NCI-H1417 (cell line): ENCODE measurements at regions not wholly inside any gene's neighbourhood (a gene's known extent, or its start where the extent isn't known, plus 50 kb on each side); places are given as distances from the start of the nearest gene placed in this dataset.

Source experiments
- DNase-seq, 3 experiments: peaks; one replicate each; lab custom pipeline; 2025; lab: John Stamatoyannopoulos, UW

DNA sequence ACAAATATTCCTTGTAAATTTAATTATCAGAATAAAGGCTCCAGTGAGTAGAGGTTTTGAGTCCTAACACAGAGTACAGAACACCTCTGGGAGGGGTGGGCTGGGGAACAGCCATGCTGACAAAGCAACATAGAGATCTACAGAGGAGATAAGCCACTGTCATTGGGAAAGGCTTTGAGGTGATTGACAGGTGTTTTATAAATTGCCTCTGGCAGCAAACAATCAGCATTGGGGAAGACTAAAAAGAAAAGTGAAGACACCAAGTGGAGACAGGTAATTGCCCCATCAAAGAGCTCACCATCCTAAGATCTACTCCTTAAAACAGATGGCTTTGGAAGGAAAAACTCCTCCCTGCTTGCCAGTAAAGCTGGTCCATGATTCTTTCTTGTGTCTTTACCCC lies 189.7 kb upstream of the TLE4 start:
- no peak for DNase-seq

DNA sequence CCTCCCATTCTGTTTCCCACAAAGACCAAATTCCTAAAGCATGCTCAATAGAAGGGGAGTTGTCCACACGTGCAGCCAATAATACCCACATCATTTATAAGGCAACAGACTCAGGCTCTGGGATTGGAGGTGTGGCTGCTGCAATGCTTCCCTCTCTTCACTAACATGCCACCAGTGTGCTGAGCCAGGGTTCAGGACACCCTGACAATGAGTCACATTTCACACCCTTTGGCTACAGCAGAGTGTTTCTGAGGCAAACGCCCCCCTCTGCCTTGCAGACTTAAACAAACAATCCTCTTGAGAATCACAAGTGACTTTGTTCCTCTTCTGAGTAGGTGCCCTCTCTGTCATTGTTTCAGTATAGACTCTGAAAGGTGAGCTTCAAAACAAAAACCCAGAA lies 189.3 kb upstream of the TLE4 start:
- DNase-seq: no peak

DNA sequence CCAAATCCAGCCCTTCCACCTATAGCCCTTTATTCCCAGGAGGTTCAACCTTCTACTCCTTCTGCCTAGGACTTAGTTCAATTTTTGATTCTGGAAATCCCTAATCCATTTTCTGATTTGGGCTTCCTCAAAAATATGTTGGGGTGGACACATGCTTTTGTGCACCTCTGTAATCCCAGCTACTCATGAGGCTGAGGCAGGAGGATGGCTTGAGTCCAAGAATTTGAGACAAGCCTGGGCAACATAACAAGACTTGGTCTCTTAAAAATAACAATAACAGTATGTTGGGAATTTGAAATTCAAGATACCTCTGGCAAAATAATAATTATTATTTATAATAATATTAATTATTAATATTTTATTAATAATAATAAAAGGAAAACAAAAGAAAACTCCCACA lies 188.7 kb upstream of the TLE4 start:
- no peak for DNase-seq

DNA sequence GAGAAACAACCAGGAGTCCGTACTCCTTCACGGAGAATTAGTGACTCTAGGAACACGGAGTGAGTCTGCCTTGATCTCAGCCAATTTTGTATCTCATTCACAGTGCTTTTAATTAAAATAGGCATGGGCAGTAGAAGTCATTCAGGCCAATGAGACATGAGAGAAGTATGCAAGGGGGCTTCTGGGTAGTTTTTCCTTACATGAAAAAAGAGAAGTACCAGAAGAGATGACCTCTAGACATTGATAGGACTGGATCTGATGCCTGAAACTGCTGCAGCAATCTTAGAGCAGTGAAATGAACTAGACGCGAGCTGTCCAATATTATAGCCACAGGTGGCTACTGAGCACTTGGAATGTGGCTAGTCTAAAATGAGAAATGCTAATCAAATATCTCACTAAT lies 187.7 kb upstream of the TLE4 start:
- DNase-seq: no peak

DNA sequence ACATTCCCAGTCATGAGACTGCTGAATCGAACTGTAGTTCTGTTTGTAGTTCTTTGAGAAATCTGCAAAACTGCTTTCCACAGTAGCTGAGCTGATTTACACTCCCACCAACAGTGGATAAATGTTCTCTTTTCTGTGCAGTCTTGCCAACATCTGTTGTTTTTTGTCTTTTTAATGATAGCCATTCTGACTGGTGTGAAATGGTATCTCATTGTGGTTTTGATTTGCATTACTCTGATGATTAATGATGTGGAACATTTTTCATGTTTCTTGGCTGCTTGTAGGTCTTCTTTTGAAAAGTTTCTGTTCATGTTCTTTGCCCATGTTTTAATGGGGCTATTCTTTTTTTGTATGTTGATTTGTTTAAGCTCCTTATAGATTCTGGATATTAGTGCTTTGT lies 187.3 kb upstream of the TLE4 start:
- DNase-seq: no peak

DNA sequence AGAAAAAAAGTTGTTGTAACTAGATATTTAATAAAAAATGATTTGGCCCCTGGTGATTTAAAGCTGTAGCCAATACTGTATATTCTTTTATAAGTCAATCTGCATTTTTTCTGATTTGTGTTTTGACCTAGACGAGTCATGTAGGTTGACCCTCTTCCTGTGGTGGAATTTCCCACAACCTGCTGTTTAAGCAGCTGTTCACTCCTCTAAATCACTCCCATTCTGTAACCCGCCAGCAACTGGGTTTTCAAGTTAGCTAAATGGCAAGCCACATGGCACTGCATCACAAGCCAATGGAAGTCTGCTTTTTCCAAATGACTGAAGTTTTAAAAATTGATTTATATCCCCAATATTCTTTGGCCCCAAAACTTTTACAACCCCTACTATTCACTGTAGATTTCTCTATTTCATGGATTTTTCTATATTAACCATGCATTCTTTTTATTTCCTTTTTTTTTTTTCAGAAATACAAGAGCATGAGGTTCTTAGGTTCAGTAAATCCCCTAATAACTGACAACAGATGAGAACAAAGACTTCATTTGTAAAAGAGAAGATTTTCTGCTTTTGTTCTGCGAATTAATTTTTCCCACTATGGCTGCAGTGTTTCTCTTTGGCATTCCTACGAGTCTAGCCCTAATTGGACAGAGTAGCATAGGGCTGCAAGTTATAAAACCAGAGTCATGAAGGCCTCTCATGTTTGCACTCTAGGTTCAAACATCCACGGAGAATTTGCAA lies 184.5 kb upstream of the TLE4 start:
- no peak for DNase-seq

DNA sequence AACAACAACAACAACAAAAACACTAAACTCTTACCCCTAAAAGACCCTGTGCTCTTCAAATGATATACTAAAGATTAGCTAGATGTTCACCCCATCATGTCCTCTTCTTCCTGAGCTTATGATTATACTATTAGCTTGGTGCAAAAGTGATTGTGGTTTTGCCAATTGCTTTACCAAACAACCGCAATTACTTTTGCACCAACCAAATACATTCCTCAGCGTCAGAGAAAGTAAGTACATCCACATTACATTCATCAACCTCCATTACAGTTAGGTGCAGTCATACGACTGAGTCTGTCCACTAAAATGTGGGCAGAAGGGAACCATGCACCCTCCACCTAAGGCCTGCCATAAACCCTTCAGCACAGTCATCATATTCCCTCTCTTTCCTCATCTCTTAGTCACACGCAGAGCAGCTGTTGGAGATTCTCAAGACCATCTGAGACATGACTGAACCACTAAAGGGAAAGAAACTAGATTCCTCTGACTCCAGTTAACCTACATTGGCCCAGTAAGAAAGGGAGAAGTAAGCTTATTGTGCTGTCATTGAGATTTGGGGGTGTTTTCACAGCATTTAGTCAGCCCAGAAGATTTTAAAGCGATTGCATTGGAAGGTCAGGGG lies 181.6 kb upstream of the TLE4 start:
- DNase-seq: no peak

DNA sequence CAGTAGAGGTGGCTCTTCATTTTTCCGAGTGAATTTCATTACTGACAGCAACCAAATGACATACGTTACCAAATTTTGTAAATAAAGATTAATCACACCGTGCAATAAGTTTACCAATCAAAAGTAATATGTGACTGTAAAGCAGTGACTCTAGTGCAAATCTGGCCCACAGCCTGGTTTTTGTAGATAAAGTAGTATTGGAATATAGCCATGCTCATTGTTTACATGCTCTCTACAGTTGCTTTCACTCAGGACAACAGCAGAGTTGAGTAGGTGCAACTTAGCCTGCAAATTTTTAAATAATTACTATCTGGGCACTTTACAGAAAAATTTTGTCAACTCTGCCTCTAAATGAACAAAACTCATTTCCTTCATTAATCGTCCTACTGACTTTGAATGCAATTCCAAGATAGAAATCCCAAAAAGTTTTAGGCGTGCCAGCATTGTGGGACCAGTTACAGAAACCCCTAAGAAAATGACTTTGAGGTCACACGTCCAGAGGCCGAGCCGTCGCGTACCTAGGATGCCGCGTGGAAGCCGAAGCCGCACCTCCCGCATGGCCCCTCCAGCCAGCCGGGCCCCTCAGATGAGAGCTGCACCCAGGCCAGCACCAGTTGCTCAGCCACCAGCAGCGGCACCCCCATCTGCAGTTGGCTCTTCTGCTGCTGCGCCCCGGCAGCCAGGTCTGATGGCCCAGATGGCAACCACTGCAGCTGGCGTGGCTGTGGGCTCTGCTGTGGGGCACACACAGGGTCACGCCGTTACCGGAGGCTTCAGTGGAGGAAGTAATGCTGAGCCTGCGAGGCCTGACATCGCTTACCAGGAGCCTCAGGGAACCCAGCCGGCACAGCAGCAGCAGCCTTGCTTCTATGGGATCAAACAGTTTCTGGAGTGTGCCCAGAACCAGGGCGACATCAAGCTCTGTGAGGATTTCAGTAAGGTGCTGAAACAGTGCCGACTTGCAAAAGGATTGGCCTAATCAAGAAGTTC lies 180.7 kb upstream of the TLE4 start:
- DNase-seq: no peak

DNA sequence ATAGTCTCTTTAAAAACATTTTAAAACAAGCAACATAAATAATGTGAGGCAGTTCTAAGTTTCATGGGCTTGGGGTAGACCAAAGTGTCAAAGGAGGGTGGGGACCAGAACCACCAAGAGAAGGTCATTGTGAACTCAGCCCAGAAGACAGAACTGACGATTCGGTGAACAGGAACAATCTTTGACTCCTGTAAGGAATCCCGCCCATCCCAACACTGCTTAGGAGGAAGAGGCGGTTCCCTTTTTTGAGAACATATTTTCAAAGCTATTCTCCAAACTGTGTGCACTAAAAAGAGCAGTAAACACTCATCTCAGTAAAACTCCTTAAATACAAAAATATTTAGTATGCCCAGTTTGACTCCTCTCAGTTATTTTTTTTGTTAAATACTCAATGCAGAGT lies 176.5 kb upstream of the TLE4 start:
- DNase-seq: no peak

DNA sequence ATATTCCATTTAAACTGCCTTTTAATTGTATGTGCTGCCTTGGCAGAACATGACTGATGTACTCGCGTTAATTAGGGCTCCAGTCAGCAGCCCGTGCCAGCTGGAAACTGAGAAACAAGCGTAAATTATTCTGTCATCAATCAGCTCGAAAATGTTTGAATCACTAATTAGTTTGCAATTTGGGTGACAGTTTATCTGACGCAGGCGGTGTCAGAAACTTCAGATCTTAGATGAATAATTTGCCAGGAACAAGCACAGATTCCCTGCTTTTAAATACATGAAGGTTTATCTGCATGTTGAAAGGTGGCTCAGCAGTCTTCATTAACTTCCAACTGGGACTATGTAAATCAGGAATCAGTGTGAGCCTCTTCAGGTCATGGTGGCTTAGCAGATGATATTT lies 176.0 kb upstream of the TLE4 start:
- DNase-seq: peak in 2 of 3 experiments; percentile 68 to 94

DNA sequence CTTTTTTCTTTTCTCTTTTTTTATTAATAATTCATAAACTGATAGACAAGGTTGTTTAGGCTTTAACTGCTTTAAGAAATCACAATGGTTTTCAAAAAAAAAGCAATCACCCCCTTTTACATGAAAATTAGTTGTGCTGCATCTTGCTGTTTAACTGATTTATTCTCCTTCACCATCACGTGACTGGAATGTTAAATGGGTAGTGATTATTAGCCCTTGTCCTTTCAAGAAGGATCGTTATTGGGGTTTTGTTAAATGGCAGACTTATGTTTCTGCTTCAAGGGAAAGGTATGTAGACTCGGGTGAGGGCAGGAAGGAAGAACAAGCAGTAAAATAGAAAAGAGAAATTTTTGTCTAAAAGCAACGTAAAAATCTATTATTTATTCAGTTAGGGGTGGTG lies 175.6 kb upstream of the TLE4 start:
- DNase-seq: peak in 2 of 3 experiments; percentile 27 to 80

DNA sequence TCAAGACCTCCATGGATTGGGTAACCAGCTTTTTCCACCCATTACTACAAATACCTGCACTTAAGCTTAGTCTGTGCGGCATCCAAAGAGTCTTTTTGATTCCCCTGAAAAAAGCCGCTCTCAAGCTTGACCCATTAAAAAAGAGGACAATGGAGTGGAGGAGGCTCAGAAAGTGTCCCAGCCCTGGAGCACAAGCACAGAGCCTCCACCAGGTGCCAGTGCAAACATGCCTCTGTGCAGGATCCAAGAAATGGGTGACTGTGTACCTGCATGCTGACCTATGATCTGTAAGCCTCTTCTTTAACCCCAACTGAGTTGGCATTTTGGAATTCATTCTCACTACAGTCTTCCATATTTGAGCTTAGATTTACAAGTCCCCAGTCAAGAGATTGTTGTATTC lies 168.3 kb upstream of the TLE4 start:
- no peak for DNase-seq

DNA sequence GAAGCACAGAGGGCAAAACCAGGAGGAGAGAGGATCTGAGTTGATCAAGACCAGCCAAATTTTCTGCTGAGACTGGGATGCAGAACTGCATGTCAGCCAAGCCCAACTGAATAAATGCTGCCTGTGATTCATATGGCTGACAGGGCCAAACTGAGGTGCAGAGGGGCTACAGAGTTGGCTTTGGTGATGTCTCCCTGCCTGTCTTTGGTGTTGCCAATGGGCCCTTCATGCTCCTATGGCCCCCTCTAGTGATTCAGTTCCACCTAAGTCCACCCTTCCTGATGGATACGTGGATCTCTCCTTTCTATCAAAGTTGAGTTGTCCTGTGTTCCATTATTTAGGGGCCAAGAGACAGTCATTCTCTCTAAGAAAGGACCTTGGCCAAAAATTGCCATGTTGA lies 163.6 kb upstream of the TLE4 start:
- DNase-seq: no peak

DNA sequence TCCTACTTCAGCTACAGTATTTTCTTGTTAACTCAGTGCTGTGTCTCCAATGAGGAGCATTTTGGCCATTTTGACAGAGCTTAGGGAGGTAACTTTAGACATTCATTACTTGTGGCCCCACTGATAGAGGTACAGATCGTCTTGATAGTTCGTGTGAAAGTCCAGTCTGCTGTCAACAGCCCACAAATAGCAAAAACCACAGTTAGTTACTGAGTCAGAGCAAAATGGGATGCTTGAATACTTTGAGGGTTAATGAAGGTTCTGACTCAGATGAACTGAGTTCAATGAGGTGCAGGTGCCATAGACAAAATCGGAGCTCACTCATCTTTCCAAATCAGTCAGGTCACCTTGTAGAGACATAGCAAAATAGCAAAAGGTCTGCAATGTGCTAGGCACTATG lies 163.1 kb upstream of the TLE4 start:
- DNase-seq: no peak

DNA sequence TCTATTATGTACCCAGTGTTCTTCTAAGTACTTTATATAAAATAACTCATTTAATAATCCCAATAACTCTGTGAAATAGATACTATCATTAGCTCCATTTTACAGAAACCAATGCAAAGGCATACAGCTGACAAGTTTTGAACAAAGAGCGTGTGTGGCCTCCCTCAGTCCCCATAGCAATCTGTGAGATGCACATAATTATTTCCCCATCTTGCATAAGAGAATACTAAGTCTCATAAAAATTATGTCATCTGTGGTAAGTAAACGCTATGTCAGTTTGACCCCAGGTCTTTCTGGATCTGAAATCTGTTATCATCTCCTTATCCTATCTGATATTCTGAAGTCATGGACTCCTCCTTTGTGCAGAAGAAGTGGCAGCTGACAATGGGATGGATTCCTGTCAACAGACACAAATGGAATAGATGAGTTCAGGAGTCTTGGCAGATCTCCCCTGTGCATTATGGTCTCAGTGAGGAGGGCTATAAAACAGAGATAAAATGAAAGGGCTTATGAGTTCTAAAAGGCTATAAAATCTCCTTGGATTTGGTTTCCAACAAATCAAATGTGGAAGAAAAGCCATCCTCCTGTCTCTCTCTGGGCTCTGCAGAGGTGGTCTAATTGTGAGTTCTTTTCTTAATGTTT lies 162.5 kb upstream of the TLE4 start:
- DNase-seq: no peak

DNA sequence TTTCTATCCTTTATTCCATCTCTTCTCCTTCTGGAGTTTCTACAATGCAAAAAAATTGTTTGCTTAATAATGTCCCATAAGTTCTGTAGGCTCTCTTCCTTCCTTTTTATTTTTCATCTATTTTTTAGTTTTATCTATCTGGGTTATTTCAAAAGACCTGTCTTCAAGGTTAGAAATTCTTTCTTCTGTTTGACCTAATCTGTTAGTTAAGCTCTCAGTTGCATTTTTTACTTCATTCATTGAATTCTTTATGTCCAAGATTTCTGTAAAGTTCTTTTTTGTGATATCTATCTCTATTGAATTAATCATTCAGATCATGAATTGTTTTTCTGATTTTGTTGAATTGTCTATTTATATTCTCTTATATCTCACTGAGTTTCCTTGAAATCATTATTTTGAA lies 145.9 kb upstream of the TLE4 start:
- no peak for DNase-seq

DNA sequence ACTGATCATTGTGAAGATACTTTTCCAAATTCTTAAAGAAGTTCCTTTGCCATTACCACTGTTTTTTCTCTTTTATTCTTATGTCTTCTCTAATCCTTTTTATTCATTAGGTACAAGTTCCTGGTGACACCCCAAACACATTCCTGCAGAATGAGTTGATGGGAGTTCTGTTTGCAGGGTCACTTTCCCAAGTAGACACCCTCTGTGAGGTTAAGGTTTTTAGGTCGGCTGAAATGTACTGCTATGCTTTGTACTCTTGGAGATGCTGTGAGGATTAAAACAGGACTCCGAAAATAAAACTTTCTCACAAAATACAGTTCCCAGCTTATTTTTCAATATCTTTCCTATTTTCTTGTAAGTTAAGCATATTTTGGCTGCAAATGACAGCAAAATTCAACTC lies 143.3 kb upstream of the TLE4 start:
- DNase-seq: no peak

DNA sequence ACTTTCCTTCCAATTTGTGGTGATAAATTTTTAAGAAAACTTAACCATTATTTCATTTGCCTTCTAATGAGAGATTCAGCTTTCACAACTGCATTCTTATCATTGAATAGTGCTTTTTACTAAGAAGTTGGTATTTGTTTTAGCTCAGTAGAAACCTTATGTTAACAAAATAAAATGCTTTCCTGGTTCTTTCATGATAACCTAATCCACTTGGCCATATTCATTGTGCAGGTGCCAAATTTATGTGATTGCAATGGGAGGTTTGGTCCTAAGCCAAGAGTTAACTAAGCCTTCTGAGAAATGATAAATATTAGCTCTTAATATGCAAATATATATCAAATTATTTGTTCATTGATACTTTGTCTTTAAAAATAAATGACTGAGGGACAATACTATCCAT lies 141.1 kb upstream of the TLE4 start:
- DNase-seq: no peak

DNA sequence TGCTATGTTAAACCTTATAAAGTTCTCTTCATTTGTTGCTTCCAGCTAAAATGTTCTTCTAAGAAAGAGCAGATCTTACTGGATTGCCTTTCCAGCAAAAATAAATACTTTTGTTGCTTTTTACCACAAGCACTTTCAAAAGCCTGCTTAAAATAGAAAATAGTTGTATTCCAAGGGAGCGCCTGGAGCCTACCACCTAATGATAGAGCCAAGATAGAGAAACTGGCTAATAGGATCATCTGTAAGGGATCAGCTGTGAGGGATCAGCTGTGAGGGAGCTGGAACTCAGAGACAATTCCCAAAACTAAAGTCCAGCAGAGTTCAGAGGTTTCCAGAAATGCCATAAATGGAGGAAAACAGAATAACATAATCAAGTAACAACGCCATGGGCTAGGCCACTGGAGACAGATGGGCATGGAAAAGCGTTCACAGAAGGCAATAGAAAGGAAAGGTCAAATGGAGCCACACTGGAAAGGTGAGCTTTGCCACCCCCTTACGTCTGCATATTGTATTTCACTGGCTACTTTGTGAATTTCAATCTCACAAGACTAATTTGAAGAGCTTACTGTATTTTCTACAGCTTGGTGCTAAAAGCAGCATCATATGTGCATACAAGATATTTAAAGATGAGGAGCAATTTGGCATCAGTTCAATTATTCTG lies 140.6 kb upstream of the TLE4 start:
- DNase-seq: no peak

DNA sequence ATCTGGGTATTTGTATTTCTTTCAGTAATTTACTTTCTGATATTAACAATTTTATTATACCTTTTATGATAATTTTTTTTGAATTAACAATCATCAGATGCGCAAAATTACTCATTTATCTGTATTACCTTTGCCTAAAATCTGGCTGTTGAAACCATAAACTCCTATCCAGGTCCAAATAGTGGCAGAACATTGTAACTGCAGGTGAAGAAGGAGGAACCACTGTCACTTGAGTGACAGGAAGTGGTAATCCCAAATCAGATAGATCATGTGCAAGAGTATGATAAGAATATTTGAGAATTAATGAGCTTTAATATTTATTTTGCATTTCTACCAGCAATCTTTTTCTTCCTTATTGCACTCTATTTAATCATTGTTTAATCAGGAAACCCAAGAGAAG lies 139.3 kb upstream of the TLE4 start:
- DNase-seq: no peak

DNA sequence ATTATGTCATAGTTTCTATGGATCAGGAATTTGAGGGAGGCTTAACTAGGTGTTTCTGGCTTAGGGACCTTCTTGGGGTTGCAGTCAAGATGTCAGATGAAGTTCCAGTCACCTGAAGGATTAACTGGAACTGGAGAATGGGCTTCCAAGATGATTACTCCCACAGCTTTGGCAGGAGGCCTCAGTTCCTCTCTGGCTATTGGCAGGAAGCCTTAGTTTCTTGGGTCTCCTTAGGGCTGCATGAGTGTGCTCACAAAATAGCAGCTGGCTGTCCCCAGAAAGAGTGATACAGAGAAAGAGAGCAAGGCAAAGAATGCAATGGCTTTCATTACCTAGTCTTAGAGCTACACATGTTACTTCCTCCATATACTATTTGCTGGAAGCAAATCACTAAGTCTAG lies 138.1 kb upstream of the TLE4 start:
- no peak for DNase-seq

DNA sequence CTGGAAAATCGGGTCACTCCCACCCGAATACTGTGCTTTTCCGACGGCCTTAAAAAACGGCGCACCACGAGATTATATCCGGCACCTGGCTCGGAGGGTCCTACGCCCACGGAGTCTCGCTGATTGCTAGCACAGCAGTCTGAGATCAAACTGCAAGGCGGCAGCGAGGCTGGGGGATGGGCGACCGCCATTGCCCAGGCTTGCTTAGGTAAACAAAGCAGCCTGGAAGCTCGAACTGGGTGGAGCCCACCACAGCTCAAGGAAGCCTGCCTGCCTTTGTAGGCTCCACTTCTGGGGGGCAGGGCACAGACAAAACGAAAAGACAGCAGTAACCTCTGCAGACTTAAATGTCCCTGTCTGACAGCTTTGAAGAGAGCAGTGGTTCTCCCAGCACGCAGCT lies 132.5 kb upstream of the TLE4 start:
- peak in 2 of 3 experiments; percentile 21 to 55 for DNase-seq
